Activated B cell treated with CpG ODN at 0.5 μM for 24 hours (primary cell): ENCODE measurements at regions not wholly inside any gene's neighbourhood (a gene's known extent, or its start where the extent isn't known, plus 50 kb on each side); places are given as distances from the start of the nearest gene placed in this dataset.

Source experiments
- ATAC-seq: fragments of 200-7000 bp; cut with Tn5 transposase; one replicate; pipeline ENCODE4 v1.10.0; 2021; ENCODE audit warnings: low read depth, mild to moderate bottlenecking, moderate library complexity
- CTCF ChIA-PET: fragments of 350-600 bp; sonication (Branson Sonifier 250); formaldehyde crosslinking; loops from one replicate; lab custom pipeline; 2021; ENCODE audit warnings: antibody characterized with exemption; lab: Charles Lee
- POLR2A ChIA-PET: fragments of 350-600 bp; sonication (Branson Sonifier 250); formaldehyde crosslinking; loops from one replicate; lab custom pipeline; 2021; ENCODE audit warnings: antibody characterized with exemption; lab: Charles Lee
- DNase-seq: peaks from one replicate; pipeline ENCODE4 v3.0.0; 2022
- H3K27ac Mint-ChIP-seq: one replicate; pipeline ENCODE4 v1.8.0; 2020; ENCODE audit warnings: mixed read lengths
- H3K27me3 Mint-ChIP-seq: one replicate; pipeline ENCODE4 v1.8.0; 2021; ENCODE audit warnings: mixed read lengths
- H3K36me3 Mint-ChIP-seq: one replicate; pipeline ENCODE4 v1.8.0; 2021; ENCODE audit warnings: low read depth, mixed read lengths
- H3K4me1 Mint-ChIP-seq: one replicate; pipeline ENCODE4 v1.8.0; 2021; ENCODE audit warnings: mixed read lengths
- H3K4me3 Mint-ChIP-seq: one replicate; pipeline ENCODE4 v1.8.0; 2020; ENCODE audit warnings: mild to moderate bottlenecking, mixed read lengths
- H3K9me3 Mint-ChIP-seq: one replicate; pipeline ENCODE4 v1.8.0; 2020; ENCODE audit warnings: mixed read lengths
- intact Hi-C: fragments of 100-400 bp; cut with micrococcal nuclease; formaldehyde crosslinking; loops from one replicate; pipeline ENCODE4 v1.15.1; 2024
- TF ChIP-seq, protein P1 (sequence below): fragments of 200-600 bp; IDR thresholded peaks from one replicate; pipeline ENCODE4 v1.8.0; 2022; ENCODE audit warnings: antibody characterized with exemption, mild to moderate bottlenecking

- Mint-ChIP-seq H3K27me3 (no peaks in the 10 kb centered on the region), H3K9me3 (no peaks in the 10 kb centered on the region), H3K36me3 (no peaks in the 10 kb centered on the region), H3K4me3 (no peak overlapping the region), H3K4me1 (no peaks in the 10 kb centered on the region), H3K27ac (no peak overlapping the region)
- intact Hi-C loops = no loop called here
- ChIA-PET POLR2A (no interaction called here), CTCF (no interaction called here)
- ATAC-seq (no peak), DNase-seq (no peak)
- TF ChIP-seq, protein P1, sequence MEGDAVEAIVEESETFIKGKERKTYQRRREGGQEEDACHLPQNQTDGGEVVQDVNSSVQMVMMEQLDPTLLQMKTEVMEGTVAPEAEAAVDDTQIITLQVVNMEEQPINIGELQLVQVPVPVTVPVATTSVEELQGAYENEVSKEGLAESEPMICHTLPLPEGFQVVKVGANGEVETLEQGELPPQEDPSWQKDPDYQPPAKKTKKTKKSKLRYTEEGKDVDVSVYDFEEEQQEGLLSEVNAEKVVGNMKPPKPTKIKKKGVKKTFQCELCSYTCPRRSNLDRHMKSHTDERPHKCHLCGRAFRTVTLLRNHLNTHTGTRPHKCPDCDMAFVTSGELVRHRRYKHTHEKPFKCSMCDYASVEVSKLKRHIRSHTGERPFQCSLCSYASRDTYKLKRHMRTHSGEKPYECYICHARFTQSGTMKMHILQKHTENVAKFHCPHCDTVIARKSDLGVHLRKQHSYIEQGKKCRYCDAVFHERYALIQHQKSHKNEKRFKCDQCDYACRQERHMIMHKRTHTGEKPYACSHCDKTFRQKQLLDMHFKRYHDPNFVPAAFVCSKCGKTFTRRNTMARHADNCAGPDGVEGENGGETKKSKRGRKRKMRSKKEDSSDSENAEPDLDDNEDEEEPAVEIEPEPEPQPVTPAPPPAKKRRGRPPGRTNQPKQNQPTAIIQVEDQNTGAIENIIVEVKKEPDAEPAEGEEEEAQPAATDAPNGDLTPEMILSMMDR = no peak
Measured at GRCh38 chr3:99041747-99042146, 140.3 kb upstream of the DCBLD2 start.

GRCh38 chr3:99031778-99032177, 130.3 kb upstream of the DCBLD2 start:
- no peak overlapping the region for H3K27ac Mint-ChIP-seq
- ATAC-seq = no peak

DNA sequence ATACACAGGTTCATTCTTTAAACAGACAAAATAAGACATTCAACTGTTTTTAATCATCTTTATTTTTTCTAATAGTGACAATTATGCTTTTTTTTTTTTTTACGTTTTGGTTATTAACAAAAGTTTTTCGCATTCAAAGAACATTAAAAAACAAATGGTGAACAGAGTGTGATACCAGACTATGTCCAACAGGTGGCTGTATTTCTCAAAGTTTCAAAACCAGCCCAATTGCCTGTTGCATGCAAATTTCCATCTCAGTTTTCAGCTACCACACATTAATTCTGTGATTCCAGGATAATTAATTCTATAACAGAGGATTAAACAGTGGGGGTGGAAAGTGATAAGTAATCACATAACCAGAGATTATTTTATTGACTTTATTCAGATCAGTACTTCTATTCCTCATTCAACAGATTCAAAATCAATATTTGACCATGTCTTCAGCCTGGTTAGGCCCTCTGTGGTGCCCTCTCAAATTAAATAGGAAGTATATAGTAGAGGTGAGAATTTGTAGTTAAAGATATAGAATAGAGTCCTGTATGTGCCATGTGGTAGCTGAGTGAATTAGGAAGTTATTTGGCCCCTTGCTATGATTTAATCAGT, 122.2 kb upstream of the DCBLD2 start:
- CTCF ChIA-PET = interaction anchor here (0.7 to 0.8 kb wide), 2 partner anchors 480 to 1566 kb away, joined by 3 to 5 read pairs; no protein-coding TSS in a partner anchor
- no peak for DNase-seq
- intact Hi-C loops = no loop called here
- no peak for ATAC-seq
- no peaks in the 10 kb centered on the region for H3K36me3 Mint-ChIP-seq
- no peaks in the 10 kb centered on the region for H3K4me1 Mint-ChIP-seq
- H3K27ac Mint-ChIP-seq = no peak overlapping the region
- TF ChIP-seq, protein P1 = no peak
- peaks cover 12% of the 10 kb centered on the region for H3K9me3 Mint-ChIP-seq
- H3K27me3 Mint-ChIP-seq = peaks cover 11% of the 10 kb centered on the region
- no peak overlapping the region for H3K4me3 Mint-ChIP-seq
- POLR2A ChIA-PET = interaction anchor here (0.7 kb wide), 1 partner anchor 1019 kb away, joined by 3 read pairs; no protein-coding TSS in a partner anchor

More at GRCh38 chr3:99031778-99032177, 130.3 kb upstream of the DCBLD2 start:
- ChIA-PET POLR2A (no interaction called here), CTCF (no interaction called here)
- no peak for DNase-seq
- intact Hi-C loops = no loop called here
- no peak overlapping the region for H3K4me3 Mint-ChIP-seq
- H3K4me1 Mint-ChIP-seq = no peaks in the 10 kb centered on the region
- no peaks in the 10 kb centered on the region for H3K36me3 Mint-ChIP-seq
- no peaks in the 10 kb centered on the region for H3K27me3 Mint-ChIP-seq
- TF ChIP-seq, protein P1 = no peak
- H3K9me3 Mint-ChIP-seq = peaks cover 8% of the 10 kb centered on the region

GRCh38 chr3:99021466-99021865, 120.0 kb upstream of the DCBLD2 start:
- H3K4me3 Mint-ChIP-seq = no peak overlapping the region
- TF ChIP-seq, protein P1 = no peak
- DNase-seq (no peak), ATAC-seq (no peak)
- H3K9me3 Mint-ChIP-seq = peaks cover 3% of the 10 kb centered on the region
- H3K4me1 Mint-ChIP-seq = no peaks in the 10 kb centered on the region
- CTCF ChIA-PET = no interaction called here
- H3K36me3 Mint-ChIP-seq = no peaks in the 10 kb centered on the region
- POLR2A ChIA-PET = no interaction called here
- H3K27me3 Mint-ChIP-seq = peaks cover 11% of the 10 kb centered on the region
- H3K27ac Mint-ChIP-seq = no peak overlapping the region
- intact Hi-C loops = no loop called here

- H3K4me1 Mint-ChIP-seq = peaks cover 14% of the 10 kb centered on the region
- ChIA-PET POLR2A (no interaction called here), CTCF (no interaction called here)
- H3K27ac Mint-ChIP-seq = no peak overlapping the region
- no peaks in the 10 kb centered on the region for H3K36me3 Mint-ChIP-seq
- DNase-seq (no peak), ATAC-seq (no peak)
- intact Hi-C loops = no loop called here
- TF ChIP-seq, protein P1 = no peak
- no peak overlapping the region for H3K4me3 Mint-ChIP-seq
- no peaks in the 10 kb centered on the region for H3K27me3 Mint-ChIP-seq
- no peaks in the 10 kb centered on the region for H3K9me3 Mint-ChIP-seq
Measured at GRCh38 chr3:99016452-99016851, 115.0 kb upstream of the DCBLD2 start.
